ENCODE measurements at regions not wholly inside any gene's neighbourhood (a gene's known extent, or its start where the extent isn't known, plus 50 kb on each side); places are given as distances from the start of the nearest gene placed in this dataset.

GRCh38 chr12:94053676-94054075 lies 94.7 kb upstream of the PLXNC1 start:
- intact Hi-C loops (cut with DNase I) = no loop called here
- DNase-seq = no peak

GRCh38 chr12:94055528-94055927 lies 92.8 kb upstream of the PLXNC1 start:
- no peak for DNase-seq
- intact Hi-C loops (cut with DNase I) = no loop called here

GRCh38 chr12:94056419-94057158 lies 91.8 kb upstream of the PLXNC1 start:
- intact Hi-C loops (cut with DNase I) = no loop called here
- no peak for DNase-seq

GRCh38 chr12:94057262-94058151 lies 90.9 kb upstream of the PLXNC1 start:
- intact Hi-C loops (cut with DNase I) = no loop called here
- no peak for DNase-seq

- no peak for DNase-seq
These were observed 88.7 kb upstream of the PLXNC1 start for GRCh38 chr12:94059394-94060368.

GRCh38 chr12:94062194-94062593 lies 86.2 kb upstream of the PLXNC1 start:
- DNase-seq = no peak

More at GRCh38 chr12:94059394-94060368, 88.7 kb upstream of the PLXNC1 start:
- intact Hi-C loops (cut with DNase I) = no loop called here

GRCh38 chr12:94062796-94063635 lies 85.4 kb upstream of the PLXNC1 start:
- intact Hi-C loops (cut with DNase I) = no loop called here
- no peak for DNase-seq

More at GRCh38 chr12:94062194-94062593, 86.2 kb upstream of the PLXNC1 start:
- intact Hi-C loops (cut with DNase I) = no loop called here

GRCh38 chr12:94070520-94070919 lies 77.9 kb upstream of the PLXNC1 start:
- intact Hi-C loops (cut with DNase I) = no loop called here
- no peak for DNase-seq

GRCh38 chr12:94071258-94071657 lies 77.1 kb upstream of the PLXNC1 start:
- DNase-seq = no peak
- intact Hi-C loops (cut with DNase I) = no loop called here

- intact Hi-C loops (cut with DNase I) = no loop called here
- peak in 2 of 42 donors; percentile 4 to 20 for DNase-seq
These were observed 74.8 kb upstream of the PLXNC1 start for GRCh38 chr12:94073441-94074051.

GRCh38 chr12:94074216-94074979 lies 74.0 kb upstream of the PLXNC1 start:
- DNase-seq = peak in 14 of 42 donors; percentile 15 to 71 (median 30)
- intact Hi-C loops (cut with DNase I) = no loop called here

GRCh38 chr12:94074980-94075629 lies 73.3 kb upstream of the PLXNC1 start:
- peak in 29 of 42 donors; percentile 4 to 68 (median 30) for DNase-seq
- intact Hi-C loops (cut with DNase I) = no loop called here

GRCh38 chr12:94077209-94077608 lies 71.2 kb upstream of the PLXNC1 start:
- intact Hi-C loops (cut with DNase I) = no loop called here
- no peak for DNase-seq

GRCh38 chr12:94078138-94078723 lies 70.1 kb upstream of the PLXNC1 start:
- DNase-seq = no peak
- intact Hi-C loops (cut with DNase I) = no loop called here

GRCh38 chr12:94078736-94079509 lies 69.5 kb upstream of the PLXNC1 start:
- no peak for DNase-seq
- intact Hi-C loops (cut with DNase I) = no loop called here
